HG03469 (cell line): ENCODE measurements at regions not wholly inside any gene's neighbourhood (a gene's known extent, or its start where the extent isn't known, plus 50 kb on each side); places are given as distances from the start of the nearest gene placed in this dataset.

ENCODE experiments used
- ATAC-seq: cut with Tn5 transposase; IDR thresholded peaks from one replicate; pipeline ENCODE4 v1.9.1; 2021; ENCODE audit warnings: mild to moderate bottlenecking, moderate library complexity, moderate number of reproducible peaks; ENCODE audit not compliant: unreplicated experiment

DNA sequence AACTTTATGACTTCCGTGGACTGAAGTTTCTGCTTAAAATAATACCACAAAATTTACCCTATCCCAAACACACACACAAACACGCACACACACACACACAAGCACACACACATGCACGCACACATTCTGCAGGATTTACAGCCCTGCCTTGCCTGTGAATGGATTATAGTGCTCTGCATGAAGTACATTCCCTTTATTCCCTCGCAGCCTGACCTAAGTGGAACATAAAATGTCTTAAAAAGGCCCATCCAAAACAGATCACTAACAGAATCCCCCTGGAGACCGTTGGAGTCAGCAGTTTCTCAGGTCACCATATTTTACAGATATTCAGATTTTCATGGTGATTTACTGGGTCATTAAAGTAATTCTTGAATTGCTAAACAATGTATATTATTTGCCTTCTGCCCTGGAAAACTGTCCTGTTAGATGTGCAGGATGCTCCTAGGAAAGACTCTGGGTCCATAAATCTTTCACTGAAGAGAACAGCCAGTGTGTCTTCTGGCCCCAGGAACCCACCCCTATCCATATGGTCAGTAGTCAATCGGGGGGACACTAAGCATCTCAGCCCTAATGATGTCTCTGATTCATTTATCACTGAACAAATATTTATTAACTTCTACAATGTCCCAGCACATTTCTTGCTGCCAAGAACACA, 587.7 kb upstream of the BOD1L1 start:
- no peak for ATAC-seq

DNA sequence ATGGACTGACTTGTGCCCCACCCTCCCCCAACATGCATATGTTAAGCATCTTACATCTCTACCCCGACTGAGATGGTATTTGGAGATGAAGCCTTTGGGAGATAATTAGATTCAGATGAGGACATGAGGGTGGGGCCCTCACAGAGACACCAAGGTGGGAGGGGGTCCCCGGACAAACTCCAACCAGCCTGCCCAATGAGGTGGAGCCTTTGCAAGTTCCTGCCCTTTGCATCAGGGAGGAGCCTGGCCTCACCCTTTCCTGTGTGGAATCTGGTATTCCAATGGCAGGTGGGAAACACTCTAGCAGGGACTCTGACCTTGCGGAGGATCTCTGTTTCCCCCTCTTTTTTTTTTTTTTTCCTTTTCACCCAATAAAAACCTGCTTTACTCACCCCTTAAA, 589.9 kb upstream of the BOD1L1 start:
- ATAC-seq: no peak

DNA sequence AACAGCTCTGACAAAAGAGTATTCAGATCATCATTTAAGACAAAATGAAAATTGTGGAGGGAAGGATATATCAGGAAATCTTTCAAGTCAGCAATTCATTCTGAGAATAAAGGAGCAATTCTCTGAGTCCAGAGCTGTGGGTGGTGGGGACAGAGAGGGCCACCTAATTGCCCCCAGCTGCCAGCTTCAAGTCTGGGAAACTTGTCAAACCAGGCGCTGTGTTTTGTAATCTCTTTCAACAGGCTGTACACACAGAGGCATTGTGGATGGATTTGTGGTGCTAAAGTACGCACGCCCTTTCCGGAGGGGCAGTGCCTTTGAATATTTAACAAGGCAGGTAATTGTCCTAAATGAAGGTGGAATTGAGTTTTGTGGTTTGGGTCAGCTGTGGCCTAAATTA, 591.1 kb upstream of the BOD1L1 start:
- ATAC-seq: no peak

DNA sequence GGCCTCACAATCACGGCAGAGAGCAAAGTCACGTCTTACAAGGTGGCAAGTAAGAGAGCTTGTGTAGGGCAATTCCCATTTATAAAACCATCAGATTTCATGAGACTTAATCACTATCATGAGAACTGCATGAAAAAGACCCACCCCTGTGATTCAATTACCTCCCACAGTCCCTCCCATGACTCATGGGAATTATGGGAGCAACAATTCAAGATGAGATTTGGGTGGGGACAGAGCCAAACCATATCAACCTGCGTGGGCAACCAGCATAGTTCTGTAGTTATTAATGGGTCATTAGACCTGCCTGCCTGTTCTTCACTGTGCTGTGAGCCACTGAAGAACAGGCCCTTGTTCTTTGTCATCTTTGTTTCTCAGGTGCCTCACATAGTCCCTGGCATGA, 593.7 kb upstream of the BOD1L1 start:
- ATAC-seq: no peak

DNA sequence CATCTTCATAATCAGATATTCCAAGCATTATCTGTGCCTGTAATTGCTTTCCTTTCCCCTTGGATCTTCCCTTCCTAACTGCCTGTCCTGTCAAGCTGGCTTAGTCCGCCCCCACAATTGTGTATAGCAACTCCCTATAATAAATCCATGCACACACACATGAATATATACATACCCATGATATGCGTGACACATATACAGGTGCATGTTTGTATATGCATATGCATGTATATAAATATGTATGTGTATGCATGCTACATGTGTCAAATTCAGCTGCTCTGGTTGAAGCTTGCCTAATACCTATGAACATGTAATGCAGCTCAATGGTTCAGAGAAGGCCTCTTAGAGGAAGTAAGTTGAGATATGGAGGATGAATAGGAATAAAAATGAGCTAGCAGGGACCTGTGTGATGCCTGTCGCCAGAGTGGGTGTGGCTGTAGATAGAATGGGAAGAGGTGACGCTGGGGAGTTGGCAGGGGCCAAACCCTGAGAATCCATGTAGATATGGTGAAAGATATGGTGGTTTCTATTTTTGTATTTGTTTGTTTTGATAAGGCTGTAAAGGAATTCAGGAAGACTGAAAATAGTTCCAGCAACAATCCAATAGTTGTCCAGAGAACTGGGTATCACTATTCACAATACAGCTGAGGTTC, 595.0 kb upstream of the BOD1L1 start:
- ATAC-seq: no peak

DNA sequence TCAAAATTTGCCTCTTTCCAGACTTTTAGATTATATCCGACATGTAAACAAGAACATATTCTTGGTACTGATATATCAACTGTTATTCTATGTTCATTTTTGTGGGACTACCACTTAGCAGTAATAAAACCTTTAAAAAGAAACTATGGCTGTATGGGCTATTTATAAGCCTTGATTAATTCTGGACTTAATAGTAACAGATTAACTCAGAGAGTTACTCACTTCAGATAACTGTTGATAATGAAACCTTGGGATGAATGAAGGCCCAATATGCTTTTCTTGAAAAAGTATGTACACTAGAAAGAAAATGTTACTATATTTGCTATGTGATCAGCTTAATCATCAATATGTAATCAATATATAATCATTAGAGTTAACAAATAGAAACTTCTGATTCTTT, 595.9 kb upstream of the BOD1L1 start:
- no peak for ATAC-seq

DNA sequence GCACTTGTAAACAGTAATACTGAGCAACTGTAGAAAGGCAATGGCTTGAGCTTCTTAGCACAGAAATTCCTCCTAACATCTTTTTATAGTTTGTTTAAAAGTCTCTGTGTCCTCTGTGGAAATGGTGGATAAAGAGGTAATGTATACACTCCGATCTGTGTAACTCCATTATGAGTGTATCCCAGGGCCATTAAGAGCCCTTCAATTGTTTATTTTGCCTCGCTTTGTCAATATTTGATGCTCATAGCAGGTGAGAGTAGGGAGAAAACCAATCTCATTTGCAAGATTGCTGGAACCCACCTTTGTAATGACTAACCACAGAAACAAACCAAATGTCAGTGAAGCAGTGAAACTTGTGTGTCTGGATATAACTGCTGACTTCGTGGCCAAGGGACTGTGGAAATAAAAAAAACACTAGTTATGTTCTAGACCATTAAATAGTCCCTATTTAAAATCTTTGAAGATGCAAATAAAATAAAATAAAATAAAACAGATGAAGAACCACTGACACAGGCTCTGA, 598.2 kb upstream of the BOD1L1 start:
- peak; percentile 52 for ATAC-seq

DNA sequence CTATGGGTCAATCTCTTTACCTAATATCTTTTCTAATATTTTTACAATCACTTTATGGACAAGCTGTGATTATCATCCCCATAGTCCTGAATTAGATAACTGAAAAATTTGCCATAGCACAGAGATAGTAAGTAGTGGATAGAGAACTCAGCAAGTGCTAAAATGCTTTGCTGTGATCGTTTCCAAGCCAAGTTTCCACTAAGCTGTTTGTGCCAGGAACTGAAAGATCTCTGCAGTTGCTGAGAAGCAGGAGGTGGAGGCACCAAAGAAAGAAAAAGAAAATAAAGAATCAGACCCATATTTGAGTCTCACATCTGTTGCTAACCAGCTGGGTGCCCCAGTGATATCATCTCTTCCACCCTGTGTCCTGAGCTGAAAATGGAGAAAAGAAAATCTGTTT, 605.6 kb upstream of the BOD1L1 start:
- ATAC-seq: no peak

DNA sequence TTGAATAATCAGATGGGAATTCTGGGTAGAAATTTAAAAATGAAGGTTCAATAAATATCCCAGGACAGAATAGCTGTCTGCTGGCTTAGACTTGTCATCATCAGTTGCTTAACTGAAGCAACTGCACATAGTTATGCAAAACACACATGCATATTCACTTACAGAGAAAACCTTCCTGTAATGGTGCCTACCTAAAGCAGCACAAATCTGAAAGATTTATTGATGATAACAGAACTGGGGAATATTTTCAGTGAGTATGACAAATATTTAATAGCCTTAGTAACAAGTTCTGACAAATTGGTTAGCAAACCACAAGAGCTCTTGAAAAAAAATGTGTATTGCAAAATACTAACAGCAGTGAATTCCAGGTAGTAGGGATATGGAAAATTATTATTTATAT, 606.8 kb upstream of the BOD1L1 start:
- no peak for ATAC-seq

DNA sequence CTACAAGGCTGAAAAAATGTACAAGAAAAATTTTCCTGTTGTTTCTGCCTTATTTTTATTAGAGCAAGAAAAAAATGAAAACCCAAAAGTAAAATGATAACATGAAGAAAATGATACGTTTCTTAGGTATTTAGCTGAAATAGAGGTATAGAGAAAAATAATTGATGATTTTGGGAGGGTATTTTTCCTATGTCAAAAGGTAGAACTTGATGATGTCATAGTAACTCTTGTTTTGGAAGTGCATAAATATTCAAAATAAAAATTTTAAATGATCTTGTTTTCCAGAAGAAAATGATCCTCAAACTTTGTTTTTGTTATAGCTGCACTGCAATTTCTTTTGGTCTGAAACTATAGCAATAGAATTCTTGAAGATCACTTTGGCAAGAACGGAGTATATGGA, 608.8 kb upstream of the BOD1L1 start:
- no peak for ATAC-seq

DNA sequence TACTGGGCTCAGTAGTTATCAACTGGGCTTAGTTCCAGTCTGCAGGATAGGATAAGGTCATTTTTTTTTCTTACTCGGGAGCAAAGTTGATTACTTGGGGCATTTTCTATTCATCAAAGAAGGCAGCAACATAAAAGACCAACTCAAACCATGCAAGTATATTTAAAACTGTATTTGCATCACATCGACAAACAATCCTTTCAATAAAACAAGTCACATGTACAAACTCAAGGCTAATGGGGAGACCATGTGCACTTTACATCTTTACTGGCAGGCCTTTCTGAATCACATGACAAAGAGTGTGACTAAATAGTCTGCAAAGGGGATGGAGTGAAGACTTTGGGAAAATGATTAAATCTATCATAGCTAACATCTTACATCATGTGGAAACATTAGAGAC, 610.4 kb upstream of the BOD1L1 start:
- no peak for ATAC-seq

DNA sequence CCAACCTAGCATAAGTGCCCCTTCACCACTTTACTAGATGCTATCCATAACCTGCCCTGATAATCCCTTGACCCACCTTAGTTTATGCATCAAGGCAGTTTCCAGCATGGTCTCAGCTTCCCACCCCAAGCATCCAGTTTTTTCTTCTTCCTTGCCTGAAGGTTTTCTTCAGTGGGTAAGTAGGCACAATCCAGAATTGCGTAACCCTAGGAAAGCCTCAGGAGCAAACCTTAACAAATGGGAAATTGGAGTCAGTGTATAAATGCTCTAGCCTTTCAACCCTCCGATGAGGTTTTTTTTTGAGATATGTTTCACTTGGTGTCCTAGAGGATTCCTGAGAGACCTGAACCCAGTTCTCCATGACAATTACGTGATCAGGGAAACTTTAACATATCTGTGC, 614.0 kb upstream of the BOD1L1 start:
- ATAC-seq: no peak

DNA sequence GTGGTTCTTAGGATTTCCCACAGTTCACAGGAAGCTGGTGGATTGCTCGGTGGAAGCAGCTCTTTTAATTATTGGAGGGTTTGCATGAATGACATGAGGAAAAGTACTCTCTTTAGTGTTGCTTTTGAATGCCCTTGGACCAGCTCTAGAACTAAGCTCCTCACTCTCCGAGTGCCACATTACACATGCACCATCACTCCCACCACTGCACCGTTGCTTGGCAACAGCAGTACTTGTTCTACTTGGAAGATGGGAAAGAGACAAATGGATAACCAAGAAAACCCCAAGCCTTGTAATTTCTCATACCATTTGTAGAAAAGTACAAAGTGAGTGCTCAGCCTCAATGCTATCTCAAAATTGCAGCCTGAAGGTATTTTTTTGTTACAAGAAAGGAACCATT, 620.2 kb upstream of the BOD1L1 start:
- no peak for ATAC-seq

DNA sequence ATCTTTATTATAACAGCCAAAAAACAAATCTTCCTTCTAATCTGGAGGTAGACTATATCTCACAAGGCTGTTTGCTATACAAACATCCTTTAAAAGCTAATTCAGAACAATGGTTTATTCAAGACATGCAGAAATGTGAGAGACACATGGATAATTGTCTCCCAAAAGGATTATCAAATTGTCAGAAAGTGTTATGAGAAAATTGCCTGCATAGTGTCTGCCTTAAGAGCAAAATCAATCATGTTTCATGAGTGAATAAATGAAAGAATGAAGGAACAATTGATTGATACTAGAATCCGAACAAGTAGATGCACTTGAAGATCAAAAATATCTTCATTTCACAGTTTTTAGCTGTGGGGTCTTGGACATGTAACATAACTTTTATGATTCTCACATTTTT, 621.7 kb upstream of the BOD1L1 start:
- no peak for ATAC-seq

DNA sequence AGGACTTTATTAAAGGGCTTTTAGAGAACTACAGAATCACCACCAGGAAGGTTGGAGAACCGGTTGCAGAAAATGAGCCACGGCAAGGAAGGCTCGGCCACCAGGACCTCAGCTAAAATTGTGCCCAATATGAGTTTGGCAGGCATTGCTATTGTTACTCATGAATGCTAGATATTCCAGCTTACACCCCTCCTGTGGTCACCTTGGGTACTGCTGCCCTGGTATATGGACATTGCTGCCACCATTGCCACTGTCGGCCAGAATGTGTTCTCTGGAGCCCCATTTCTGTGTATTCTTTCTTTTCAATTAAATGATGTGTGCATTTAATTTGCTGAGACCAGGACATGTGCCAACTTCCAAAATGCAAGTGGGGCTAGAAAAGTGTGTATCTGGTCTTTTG, 626.7 kb upstream of the BOD1L1 start:
- ATAC-seq: peak; percentile 44

DNA sequence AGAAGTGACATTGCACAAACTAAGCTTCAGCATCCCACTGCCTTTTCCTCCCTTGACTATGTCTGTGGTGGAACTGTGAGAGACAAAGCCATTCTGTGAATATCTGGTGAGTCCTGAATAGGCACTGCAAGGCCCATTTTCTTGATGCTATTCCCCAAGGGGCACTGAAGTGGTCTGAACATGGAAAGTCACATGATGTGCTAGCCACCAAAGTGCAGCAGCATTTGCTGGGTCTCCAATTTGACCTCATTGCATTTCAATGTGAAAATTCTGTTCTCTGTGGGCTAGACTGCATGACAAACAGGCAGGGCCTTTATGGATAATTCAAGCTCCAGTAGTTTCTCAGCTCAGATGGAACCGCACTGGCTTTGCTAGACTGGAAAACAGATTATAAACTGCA, 627.4 kb upstream of the BOD1L1 start:
- no peak for ATAC-seq

DNA sequence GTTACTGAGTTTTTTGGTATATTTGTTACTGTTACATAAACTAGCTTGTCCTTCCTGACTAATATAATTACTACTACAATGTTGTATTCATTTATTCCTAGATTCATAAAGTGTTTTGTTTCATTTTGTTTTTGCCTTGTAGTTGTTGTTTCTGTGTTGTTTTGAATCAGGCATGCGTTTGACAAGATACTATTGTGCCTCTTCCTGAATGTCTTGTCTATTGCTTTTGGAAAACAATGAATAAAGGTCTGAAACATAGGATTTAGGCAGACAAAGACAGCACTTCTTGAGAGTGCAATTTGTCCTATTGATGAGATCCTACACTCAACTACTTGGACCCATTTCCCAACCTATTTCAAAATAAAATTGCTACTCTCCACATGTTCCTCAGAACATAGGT, 630.4 kb upstream of the BOD1L1 start:
- no peak for ATAC-seq

DNA sequence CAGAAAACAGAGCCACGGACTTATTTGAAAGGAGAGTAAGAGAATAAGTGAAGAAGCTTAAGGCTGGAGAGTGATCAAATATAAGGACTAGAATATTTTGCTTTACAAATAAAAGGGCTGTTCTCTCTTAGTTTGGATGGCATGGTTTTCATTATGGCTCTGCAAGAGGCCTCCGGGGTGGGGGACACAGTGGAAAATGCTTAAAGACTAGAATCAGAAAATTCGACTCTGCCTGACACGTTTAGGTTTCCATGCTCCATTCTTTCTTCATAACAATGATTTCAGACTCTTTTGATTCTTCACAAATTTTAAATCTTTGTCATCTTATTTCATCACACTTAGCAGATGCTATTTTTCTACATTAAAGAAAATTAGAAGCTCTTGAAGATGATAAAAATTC, 632.4 kb upstream of the BOD1L1 start:
- no peak for ATAC-seq

DNA sequence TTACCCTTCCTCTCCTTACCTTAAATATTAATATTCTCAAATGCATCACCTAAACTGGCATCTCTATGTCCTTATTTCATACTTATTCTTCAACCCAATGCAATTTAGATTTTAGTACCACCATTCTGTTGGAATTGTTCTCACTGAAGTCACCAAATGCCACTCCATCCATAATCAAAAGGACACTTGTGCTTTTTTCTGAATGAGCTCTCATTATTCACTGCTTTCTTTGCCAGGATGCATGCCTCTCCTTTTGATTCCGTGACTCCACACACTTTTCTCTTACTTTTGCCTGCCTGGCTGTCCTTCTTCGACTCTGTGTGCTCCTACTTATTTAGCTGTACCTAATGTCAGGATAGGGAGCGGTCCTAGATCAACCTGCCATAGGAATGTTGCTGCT, 633.1 kb upstream of the BOD1L1 start:
- no peak for ATAC-seq

DNA sequence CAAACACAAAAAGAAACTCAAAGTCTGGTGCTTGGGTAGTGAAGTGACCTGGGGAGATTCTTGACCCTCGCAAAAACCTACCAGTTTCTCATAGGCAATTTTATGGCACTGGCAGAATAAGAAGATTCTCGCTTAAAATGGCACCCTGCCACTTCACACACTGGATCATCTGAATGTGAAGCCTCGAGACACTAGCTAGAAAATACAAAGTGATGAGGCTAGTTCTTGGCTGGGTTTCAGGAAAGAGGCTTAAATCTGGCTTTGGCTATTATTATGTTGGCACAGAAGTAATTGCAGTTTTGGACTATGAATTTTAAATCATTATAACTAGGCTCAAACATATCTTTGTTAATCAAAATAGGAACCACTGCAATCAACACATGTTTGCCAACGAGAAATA, 634.7 kb upstream of the BOD1L1 start:
- no peak for ATAC-seq

DNA sequence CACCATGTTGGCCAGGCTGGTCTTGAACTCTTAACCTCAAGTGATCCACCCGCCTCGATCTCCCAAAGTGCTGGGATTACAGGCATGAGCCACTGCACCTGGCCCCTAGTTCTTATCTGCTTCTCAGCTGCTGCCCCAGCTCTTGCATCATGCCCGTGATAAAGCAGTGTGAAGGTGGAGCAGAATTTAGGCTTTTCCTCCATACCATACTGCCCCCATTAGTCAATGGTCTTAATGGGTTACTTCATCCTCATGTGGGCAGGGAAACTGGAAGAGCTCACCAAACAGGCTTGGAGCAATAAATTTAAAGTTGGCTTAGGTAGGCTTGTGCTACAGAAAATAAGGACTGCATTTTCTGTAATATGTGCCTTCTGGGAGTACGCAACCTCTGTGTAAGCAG, 636.9 kb upstream of the BOD1L1 start:
- ATAC-seq: no peak

DNA sequence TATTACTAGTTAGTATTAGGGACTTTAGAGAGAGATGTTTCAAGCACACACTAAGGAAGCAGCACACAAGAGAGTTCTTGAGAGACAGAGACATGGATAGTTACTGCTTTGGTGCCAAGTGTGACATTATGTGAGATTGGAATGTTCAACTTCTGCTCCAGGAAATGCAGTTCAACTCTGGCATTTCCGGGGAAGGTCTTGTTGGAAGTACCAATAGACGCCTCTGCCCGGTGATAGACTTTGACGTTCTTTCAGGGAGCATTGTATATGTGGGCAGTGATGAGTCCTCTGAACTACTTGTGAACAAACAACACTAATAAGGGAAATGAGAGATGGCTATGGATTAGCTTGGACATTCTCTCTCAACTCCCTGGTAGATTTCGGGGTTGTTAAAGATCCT, 638.1 kb upstream of the BOD1L1 start:
- ATAC-seq: no peak
